ENCODE measurements at regions not wholly inside any gene's neighbourhood (a gene's known extent, or its start where the extent isn't known, plus 50 kb on each side); places are given as distances from the start of the nearest gene placed in this dataset.
"Not testable (repeated sequence)": the region's sequence is repeated elsewhere in the genome, so short reads cannot be mapped to it uniquely, and the experiment has no call there.

DNA sequence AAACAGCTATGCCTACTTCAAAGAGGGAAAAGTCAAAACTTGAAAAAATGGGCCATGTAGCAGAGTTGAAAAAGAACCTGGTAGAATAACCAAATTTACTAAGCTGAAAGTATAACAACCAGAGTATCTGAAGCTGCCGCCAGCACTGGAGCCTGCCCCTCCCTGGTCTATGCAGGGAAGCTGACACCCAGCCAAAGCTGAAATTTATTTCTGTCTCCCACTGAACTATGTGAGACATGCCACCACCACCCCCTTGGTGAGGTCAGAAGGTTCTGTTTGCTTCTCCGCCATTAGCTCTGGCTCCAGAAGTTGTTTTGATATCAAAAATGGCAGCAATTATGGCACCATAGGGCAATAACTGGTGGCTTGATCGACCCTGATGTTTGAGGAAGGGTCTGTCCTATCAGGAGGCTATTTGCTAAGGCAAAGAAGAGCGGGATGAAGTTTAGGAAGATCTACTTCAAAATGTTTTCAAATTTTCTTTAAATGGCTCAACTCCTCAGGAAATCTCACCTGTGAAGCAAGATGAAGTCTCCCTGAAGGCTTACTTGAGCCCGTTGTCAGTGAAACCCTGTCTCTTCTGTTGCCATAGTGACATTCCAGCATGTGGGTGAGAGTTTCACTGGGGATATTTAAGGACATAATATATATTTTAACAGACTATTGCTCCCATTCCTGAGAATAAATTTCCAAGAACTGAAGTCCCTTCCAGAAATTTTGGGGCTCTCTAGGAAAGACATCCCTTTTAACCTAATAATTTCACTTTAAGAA is 122.0 kb downstream of the COPRS start:
- no peaks in the 10 kb centered on the region for H3K36me3 ChIP-seq (ENCODE audit: control insufficient read depth, insufficient read depth, low read length)
- no peak for DNase-seq (ENCODE audit: low read depth)
- no peak overlapping the region for H3K4me3 ChIP-seq (ENCODE audit: low read depth, low read length)
- H3K27me3 ChIP-seq (ENCODE audit: control insufficient read depth, insufficient read depth, low read length), result no peaks in the 10 kb centered on the region
- TF ChIP-seq, protein P1, sequence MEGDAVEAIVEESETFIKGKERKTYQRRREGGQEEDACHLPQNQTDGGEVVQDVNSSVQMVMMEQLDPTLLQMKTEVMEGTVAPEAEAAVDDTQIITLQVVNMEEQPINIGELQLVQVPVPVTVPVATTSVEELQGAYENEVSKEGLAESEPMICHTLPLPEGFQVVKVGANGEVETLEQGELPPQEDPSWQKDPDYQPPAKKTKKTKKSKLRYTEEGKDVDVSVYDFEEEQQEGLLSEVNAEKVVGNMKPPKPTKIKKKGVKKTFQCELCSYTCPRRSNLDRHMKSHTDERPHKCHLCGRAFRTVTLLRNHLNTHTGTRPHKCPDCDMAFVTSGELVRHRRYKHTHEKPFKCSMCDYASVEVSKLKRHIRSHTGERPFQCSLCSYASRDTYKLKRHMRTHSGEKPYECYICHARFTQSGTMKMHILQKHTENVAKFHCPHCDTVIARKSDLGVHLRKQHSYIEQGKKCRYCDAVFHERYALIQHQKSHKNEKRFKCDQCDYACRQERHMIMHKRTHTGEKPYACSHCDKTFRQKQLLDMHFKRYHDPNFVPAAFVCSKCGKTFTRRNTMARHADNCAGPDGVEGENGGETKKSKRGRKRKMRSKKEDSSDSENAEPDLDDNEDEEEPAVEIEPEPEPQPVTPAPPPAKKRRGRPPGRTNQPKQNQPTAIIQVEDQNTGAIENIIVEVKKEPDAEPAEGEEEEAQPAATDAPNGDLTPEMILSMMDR (IDR thresholded peaks at IDR 0.05; ENCODE audit: insufficient read depth, low read length, poor library complexity, severe bottlenecking), result no peak

DNA sequence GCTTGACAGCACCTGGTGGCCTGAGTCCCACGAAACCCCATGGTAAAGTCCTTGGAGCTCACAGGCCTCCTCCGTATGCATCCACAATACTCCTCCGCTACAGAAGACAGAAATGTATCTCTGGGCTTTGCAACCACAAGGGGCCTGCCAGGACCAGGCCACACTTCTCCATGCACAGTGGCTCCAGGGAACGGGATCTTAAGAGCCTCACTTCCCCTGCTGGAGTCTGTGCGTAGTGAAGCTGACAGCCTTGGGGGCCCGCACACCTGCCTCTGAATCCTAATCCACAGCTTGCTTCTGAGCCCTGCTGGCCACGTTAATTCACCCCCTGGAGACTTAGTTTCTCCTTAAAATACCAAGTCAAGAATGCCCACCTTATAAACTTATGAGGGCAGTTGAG is 125.7 kb downstream of the COPRS start:
- Histone ChIP-seq H3K27me3 (ENCODE audit: control insufficient read depth, insufficient read depth, low read length) (no peaks in the 10 kb centered on the region), H3K36me3 (ENCODE audit: control insufficient read depth, insufficient read depth, low read length) (no peaks in the 10 kb centered on the region), H3K4me3 (ENCODE audit: low read depth, low read length) (no peak overlapping the region)
- no peak for DNase-seq (ENCODE audit: low read depth)
- TF ChIP-seq, protein P1 (IDR thresholded peaks at IDR 0.05; ENCODE audit: insufficient read depth, low read length, poor library complexity, severe bottlenecking), result no peak

DNA sequence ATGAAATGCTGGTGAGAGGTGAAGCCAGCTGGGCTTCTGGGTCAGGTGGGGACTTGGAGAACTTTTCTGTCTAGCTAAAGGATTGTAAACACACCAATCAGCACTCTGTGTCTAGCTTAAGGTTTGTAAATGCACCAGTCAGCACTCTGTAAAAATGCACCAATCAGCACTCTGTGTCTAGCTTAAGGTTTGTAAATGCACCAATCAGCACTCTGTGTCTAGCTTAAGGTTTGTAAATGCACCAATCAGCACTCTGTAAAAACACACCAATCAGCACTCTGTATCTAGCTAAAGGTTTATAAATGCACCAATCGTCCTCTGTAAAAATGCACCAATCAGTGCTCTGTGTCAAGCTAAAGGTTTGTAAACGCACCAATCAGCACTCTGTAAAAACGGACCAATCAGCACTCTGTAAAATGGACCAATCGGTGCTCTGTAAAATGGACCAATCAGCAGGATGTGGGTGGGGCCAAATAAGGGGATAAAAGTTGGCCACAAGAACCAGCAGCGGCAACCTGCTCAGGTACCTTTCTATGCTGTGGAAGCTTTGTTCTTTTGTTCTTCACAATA is 127.4 kb downstream of the COPRS start:
- H3K36me3 ChIP-seq (ENCODE audit: control insufficient read depth, insufficient read depth, low read length); H3K27me3 ChIP-seq (ENCODE audit: control insufficient read depth, insufficient read depth, low read length); H3K4me3 ChIP-seq (ENCODE audit: low read depth, low read length); DNase-seq (ENCODE audit: low read depth): not testable (repeated sequence)

DNA sequence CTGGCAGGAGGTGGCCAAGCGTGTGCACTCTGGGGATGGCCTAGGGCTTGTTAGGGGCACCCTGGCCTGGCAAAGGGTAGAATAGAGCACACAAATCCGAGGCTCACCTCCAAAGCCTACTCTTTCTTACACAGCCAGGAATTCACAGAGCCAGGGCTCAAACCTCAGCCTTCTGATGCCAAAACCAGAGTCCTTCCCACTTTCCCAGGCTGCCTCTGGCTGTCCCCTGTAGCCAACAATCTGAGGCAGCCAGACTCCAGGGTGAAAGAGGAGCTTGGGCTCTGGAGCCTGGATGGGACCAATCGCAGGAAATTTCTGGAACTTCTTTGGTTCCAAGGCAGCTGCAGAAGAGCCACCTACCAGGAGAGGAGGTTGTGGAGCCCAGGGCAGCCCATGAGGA is 127.9 kb downstream of the COPRS start:
- no peaks in the 10 kb centered on the region for H3K36me3 ChIP-seq (ENCODE audit: control insufficient read depth, insufficient read depth, low read length)
- TF ChIP-seq, protein P1 (IDR thresholded peaks at IDR 0.05; ENCODE audit: insufficient read depth, low read length, poor library complexity, severe bottlenecking), result no peak
- DNase-seq (ENCODE audit: low read depth), result no peak
- H3K27me3 ChIP-seq (ENCODE audit: control insufficient read depth, insufficient read depth, low read length), result no peaks in the 10 kb centered on the region
- no peak overlapping the region for H3K4me3 ChIP-seq (ENCODE audit: low read depth, low read length)

GRCh38 chr17:31726980-31727427 is 132.0 kb downstream of the COPRS start:
- TF ChIP-seq, protein P1 (IDR thresholded peaks at IDR 0.05; ENCODE audit: insufficient read depth, low read length, poor library complexity, severe bottlenecking), result no peak
- H3K27me3 ChIP-seq (ENCODE audit: control insufficient read depth, insufficient read depth, low read length), result no peaks in the 10 kb centered on the region
- H3K4me3 ChIP-seq (ENCODE audit: low read depth, low read length), result no peak overlapping the region
- no peak for DNase-seq (ENCODE audit: low read depth)
- H3K36me3 ChIP-seq (ENCODE audit: control insufficient read depth, insufficient read depth, low read length), result no peaks in the 10 kb centered on the region

DNA sequence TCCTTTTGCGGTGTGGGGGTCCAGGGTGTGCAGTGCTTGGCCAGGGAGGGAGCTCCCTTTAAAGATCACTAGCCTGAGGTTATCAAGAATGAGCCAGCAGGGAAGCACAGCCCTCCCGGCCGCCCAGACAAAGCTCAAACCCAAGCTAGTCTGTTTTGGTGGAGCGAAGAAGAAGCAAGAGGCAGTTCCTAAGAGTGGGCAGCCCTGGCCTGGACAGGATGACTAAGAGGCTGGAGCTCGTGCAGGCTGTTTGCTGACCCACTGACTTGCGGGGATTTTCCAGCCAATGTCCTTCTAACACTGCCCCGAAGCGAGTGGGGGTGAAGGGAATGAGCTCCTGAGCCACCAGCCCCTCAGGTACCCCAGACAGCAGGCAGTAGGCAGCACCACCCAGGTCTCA is 134.4 kb downstream of the COPRS start:
- TF ChIP-seq, protein P1 (IDR thresholded peaks at IDR 0.05; ENCODE audit: insufficient read depth, low read length, poor library complexity, severe bottlenecking), result no peak
- no peak for DNase-seq (ENCODE audit: low read depth)
- H3K4me3 ChIP-seq (ENCODE audit: low read depth, low read length), result no peak overlapping the region
- no peaks in the 10 kb centered on the region for H3K36me3 ChIP-seq (ENCODE audit: control insufficient read depth, insufficient read depth, low read length)
- no peaks in the 10 kb centered on the region for H3K27me3 ChIP-seq (ENCODE audit: control insufficient read depth, insufficient read depth, low read length)
